ENCODE measurements at regions not wholly inside any gene's neighbourhood (a gene's known extent, or its start where the extent isn't known, plus 50 kb on each side); places are given as distances from the start of the nearest gene placed in this dataset.

GRCh38 chr13:87444135-87444534 is 227.0 kb upstream of the SLITRK5 start:
- no peak for TF ChIP-seq CTCF (IDR thresholded peaks at IDR 0.05)
- Mint-ChIP-seq H3K27ac (ENCODE audit: unreplicated experiment) (no peak overlapping the region), H3K9me3 (ENCODE audit: low read depth) (peaks cover 2% of the 10 kb centered on the region)

GRCh38 chr13:87452281-87452680 is 218.9 kb upstream of the SLITRK5 start:
- no peak for DNase-seq (ENCODE audit: low spot score)
- H3K9me3 Mint-ChIP-seq (ENCODE audit: low read depth), result no peaks in the 10 kb centered on the region
- H3K4me3 Mint-ChIP-seq (ENCODE audit: unreplicated experiment), result no peak overlapping the region
- no peak overlapping the region for H3K27ac Mint-ChIP-seq (ENCODE audit: unreplicated experiment)
- TF ChIP-seq CTCF (IDR thresholded peaks at IDR 0.05), result no peak
- H3K4me1 Mint-ChIP-seq (ENCODE audit: low read depth), result no peaks in the 10 kb centered on the region
- H3K36me3 Mint-ChIP-seq (ENCODE audit: low read depth), result no peaks in the 10 kb centered on the region
- H3K27me3 Mint-ChIP-seq (ENCODE audit: low read depth), result peaks cover 2% of the 10 kb centered on the region

More at GRCh38 chr13:87444135-87444534, 227.0 kb upstream of the SLITRK5 start:
- no peak for DNase-seq (ENCODE audit: low spot score)
- no peaks in the 10 kb centered on the region for H3K4me1 Mint-ChIP-seq (ENCODE audit: low read depth)
- H3K36me3 Mint-ChIP-seq (ENCODE audit: low read depth), result no peaks in the 10 kb centered on the region
- no peak overlapping the region for H3K4me3 Mint-ChIP-seq (ENCODE audit: unreplicated experiment)
- H3K27me3 Mint-ChIP-seq (ENCODE audit: low read depth), result peaks cover 5% of the 10 kb centered on the region

GRCh38 chr13:87453244-87453643 is 217.9 kb upstream of the SLITRK5 start:
- Mint-ChIP-seq H3K27me3 (ENCODE audit: low read depth) (peaks cover 2% of the 10 kb centered on the region), H3K4me1 (ENCODE audit: low read depth) (no peaks in the 10 kb centered on the region), H3K36me3 (ENCODE audit: low read depth) (no peaks in the 10 kb centered on the region), H3K9me3 (ENCODE audit: low read depth) (no peaks in the 10 kb centered on the region), H3K27ac (ENCODE audit: unreplicated experiment) (no peak overlapping the region), H3K4me3 (ENCODE audit: unreplicated experiment) (no peak overlapping the region)
- no peak for DNase-seq (ENCODE audit: low spot score)
- no peak for TF ChIP-seq CTCF (IDR thresholded peaks at IDR 0.05)

GRCh38 chr13:87459419-87459818 is 211.8 kb upstream of the SLITRK5 start:
- Mint-ChIP-seq H3K27ac (ENCODE audit: unreplicated experiment) (no peak overlapping the region), H3K9me3 (ENCODE audit: low read depth) (no peaks in the 10 kb centered on the region), H3K36me3 (ENCODE audit: low read depth) (no peaks in the 10 kb centered on the region), H3K4me1 (ENCODE audit: low read depth) (no peaks in the 10 kb centered on the region), H3K27me3 (ENCODE audit: low read depth) (peaks cover 7% of the 10 kb centered on the region), H3K4me3 (ENCODE audit: unreplicated experiment) (no peak overlapping the region)
- no peak for DNase-seq (ENCODE audit: low spot score)
- no peak for TF ChIP-seq CTCF (IDR thresholded peaks at IDR 0.05)

GRCh38 chr13:87497426-87497825 is 173.7 kb upstream of the SLITRK5 start:
- no peak overlapping the region for H3K27ac Mint-ChIP-seq (ENCODE audit: unreplicated experiment)
- no peak for DNase-seq (ENCODE audit: low spot score)
- H3K9me3 Mint-ChIP-seq (ENCODE audit: low read depth), result no peaks in the 10 kb centered on the region
- peaks cover 2% of the 10 kb centered on the region for H3K27me3 Mint-ChIP-seq (ENCODE audit: low read depth)
- no peak overlapping the region for H3K4me3 Mint-ChIP-seq (ENCODE audit: unreplicated experiment)
- TF ChIP-seq CTCF (IDR thresholded peaks at IDR 0.05), result no peak
- no peaks in the 10 kb centered on the region for H3K4me1 Mint-ChIP-seq (ENCODE audit: low read depth)
- no peaks in the 10 kb centered on the region for H3K36me3 Mint-ChIP-seq (ENCODE audit: low read depth)

Data from chondrocyte (in vitro differentiated cells).